MM.1S (cell line): ENCODE measurements at regions not wholly inside any gene's neighbourhood (a gene's known extent, or its start where the extent isn't known, plus 50 kb on each side); places are given as distances from the start of the nearest gene placed in this dataset.

ENCODE experiments used
- DNase-seq: peaks from one replicate; pipeline ENCODE4 v3.0.0-alpha.2; 2015
- H2AFZ ChIP-seq: fragments of 300-600 bp; sonication (generic); 2 replicates; pipeline ENCODE4 v1.6.0; 2016; ENCODE audit warnings: antibody characterized with exemption, low read length
- H3F3A ChIP-seq: fragments of 300-600 bp; sonication (generic); 2 replicates; pipeline ENCODE4 v1.6.1; 2016; ENCODE audit warnings: mild to moderate bottlenecking, antibody characterized with exemption, low read length, moderate library complexity, mixed read lengths; ENCODE audit not compliant: insufficient read depth
- H3K27ac ChIP-seq: fragments of 300-600 bp; sonication (generic); 2 replicates; pipeline ENCODE4 v1.5.1; 2016; ENCODE audit warnings: mild to moderate bottlenecking, low read length
- H3K27me3 ChIP-seq: fragments of 300-600 bp; sonication (generic); replicated peaks from 2 replicates; pipeline ENCODE4 v1.6.0; 2016; ENCODE audit warnings: low read length; ENCODE audit not compliant: insufficient read depth
- H3K36me3 ChIP-seq: fragments of 300-600 bp; sonication (generic); replicated peaks from 2 replicates; pipeline ENCODE4 v1.6.1; 2016; ENCODE audit warnings: mild to moderate bottlenecking, low read length, mixed read lengths; ENCODE audit not compliant: insufficient read depth
- H3K4me1 ChIP-seq: fragments of 300-600 bp; sonication (generic); 2 replicates; pipeline ENCODE4 v1.6.1; 2016; ENCODE audit warnings: low read length, mixed read lengths
- H3K4me2 ChIP-seq: fragments of 300-600 bp; sonication (generic); 2 replicates; pipeline ENCODE4 v1.6.0; 2016; ENCODE audit warnings: low read depth, low read length
- H3K4me3 ChIP-seq: fragments of 300-600 bp; sonication (generic); 2 replicates; pipeline ENCODE4 v1.5.1; 2016; ENCODE audit warnings: low read length, mixed read lengths
- H3K79me2 ChIP-seq: fragments of 300-600 bp; sonication (generic); 2 replicates; pipeline ENCODE4 v1.6.1; 2016; ENCODE audit warnings: mixed run types, low read length, mixed read lengths
- H3K9ac ChIP-seq: fragments of 300-600 bp; sonication (generic); 2 replicates; pipeline ENCODE4 v1.6.1; 2016; ENCODE audit warnings: low read length, mixed read lengths
- H3K9me2 ChIP-seq: fragments of 300-600 bp; sonication (generic); replicated peaks from 2 replicates; pipeline ENCODE4 v1.6.1; 2016; ENCODE audit warnings: mild to moderate bottlenecking, low read length, mixed read lengths; ENCODE audit not compliant: insufficient read depth
- H3K9me3 ChIP-seq: fragments of 300-600 bp; sonication (generic); replicated peaks from 2 replicates; pipeline ENCODE4 v1.6.1; 2016; ENCODE audit warnings: mild to moderate bottlenecking, low read length, mixed read lengths; ENCODE audit not compliant: insufficient read depth
- H4K20me1 ChIP-seq: fragments of 300-600 bp; sonication (generic); 2 replicates; pipeline ENCODE4 v1.6.1; 2016; ENCODE audit warnings: mild to moderate bottlenecking, low read length, moderate library complexity, mixed read lengths; ENCODE audit not compliant: insufficient read depth
- EZH2 ChIP-seq: fragments of 300-600 bp; sonication (generic); optimal IDR thresholded peaks from 2 replicates; pipeline ENCODE3; 2017; ENCODE audit warnings: low read depth, mild to moderate bottlenecking, antibody characterized with exemption, low read length, mixed read lengths
- EZH2phosphoT487 ChIP-seq: fragments of 300-600 bp; sonication (generic); IDR thresholded peaks from 2 replicates; pipeline ENCODE4 v1.6.1; 2018; ENCODE audit warnings: antibody characterized with exemption, low read length
- TF ChIP-seq, protein P1 (sequence below): fragments of 300-600 bp; sonication (generic); IDR thresholded peaks from 2 replicates; pipeline ENCODE4 v1.5.1; 2016; ENCODE audit warnings: antibody characterized with exemption, low read length, mixed read lengths

DNA sequence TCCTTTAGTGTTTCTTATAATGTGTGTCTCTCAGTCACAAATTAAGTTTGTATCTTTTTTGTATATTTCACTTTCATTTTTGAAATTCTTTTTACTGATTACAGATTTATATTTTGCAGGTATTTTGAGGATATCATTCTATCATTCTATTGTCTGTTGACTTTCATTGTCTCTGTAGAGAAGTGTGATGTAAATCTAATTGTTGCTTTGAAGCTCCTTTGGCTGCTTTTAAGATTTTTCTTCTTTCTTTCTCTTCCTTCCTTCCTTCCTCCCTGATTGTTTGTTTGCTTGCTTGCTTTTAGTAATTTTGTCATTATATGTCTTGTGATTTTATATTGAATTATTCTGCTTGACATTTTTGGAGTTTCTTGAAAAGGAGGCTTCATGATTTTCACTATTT, 75.3 kb upstream of the MAST4 start:
- no peak for TF ChIP-seq EZH2
- TF ChIP-seq EZH2phosphoT487: no peak
- TF ChIP-seq, protein P1, sequence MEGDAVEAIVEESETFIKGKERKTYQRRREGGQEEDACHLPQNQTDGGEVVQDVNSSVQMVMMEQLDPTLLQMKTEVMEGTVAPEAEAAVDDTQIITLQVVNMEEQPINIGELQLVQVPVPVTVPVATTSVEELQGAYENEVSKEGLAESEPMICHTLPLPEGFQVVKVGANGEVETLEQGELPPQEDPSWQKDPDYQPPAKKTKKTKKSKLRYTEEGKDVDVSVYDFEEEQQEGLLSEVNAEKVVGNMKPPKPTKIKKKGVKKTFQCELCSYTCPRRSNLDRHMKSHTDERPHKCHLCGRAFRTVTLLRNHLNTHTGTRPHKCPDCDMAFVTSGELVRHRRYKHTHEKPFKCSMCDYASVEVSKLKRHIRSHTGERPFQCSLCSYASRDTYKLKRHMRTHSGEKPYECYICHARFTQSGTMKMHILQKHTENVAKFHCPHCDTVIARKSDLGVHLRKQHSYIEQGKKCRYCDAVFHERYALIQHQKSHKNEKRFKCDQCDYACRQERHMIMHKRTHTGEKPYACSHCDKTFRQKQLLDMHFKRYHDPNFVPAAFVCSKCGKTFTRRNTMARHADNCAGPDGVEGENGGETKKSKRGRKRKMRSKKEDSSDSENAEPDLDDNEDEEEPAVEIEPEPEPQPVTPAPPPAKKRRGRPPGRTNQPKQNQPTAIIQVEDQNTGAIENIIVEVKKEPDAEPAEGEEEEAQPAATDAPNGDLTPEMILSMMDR: no peak
- Histone ChIP-seq H3K4me2 (no peak overlapping the region), H4K20me1 (no peaks in the 10 kb centered on the region), H3K27me3 (no peaks in the 10 kb centered on the region), H2AFZ (no peak overlapping the region), H3K79me2 (no peaks in the 10 kb centered on the region), H3K36me3 (no peaks in the 10 kb centered on the region), H3F3A (no peaks in the 10 kb centered on the region), H3K9me2 (no peaks in the 10 kb centered on the region), H3K27ac (no peak overlapping the region), H3K9me3 (no peaks in the 10 kb centered on the region), H3K9ac (no peak overlapping the region), H3K4me3 (no peak overlapping the region), H3K4me1 (no peaks in the 10 kb centered on the region)
- DNase-seq: no peak

GRCh38 chr5:66527478-66528035, 68.6 kb upstream of the MAST4 start:
- no peak for DNase-seq
- Histone ChIP-seq H3K27ac (no peak overlapping the region), H3K4me1 (no peaks in the 10 kb centered on the region)

DNA sequence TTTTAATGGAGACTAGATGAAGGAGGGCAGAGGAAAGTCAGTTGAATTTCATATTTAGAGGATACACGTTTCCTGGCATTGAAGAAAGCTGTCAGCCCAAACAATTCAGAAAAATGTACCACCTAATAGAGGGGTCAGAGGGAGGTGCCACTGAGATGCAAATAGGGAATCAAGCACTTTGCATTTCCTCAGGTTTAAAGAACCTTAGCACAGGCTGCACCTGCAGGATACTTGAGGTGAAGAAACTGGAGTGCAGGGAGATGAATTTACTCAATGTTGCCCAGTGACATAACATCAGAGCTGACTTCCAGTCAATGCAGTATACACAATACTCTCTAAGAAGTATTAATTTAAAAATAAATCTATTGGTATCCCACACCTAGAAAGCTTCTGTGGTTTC, 67.0 kb upstream of the MAST4 start:
- Histone ChIP-seq H3K9me2 (no peaks in the 10 kb centered on the region), H3F3A (no peaks in the 10 kb centered on the region), H3K27me3 (no peaks in the 10 kb centered on the region), H3K9me3 (no peaks in the 10 kb centered on the region), H3K4me3 (no peak overlapping the region), H3K36me3 (no peaks in the 10 kb centered on the region), H4K20me1 (no peaks in the 10 kb centered on the region), H3K27ac (no peak overlapping the region), H3K9ac (no peak overlapping the region), H3K79me2 (no peaks in the 10 kb centered on the region), H3K4me2 (no peak overlapping the region), H3K4me1 (no peaks in the 10 kb centered on the region), H2AFZ (no peak overlapping the region)
- no peak for DNase-seq
- no peak for TF ChIP-seq EZH2
- no peak for TF ChIP-seq EZH2phosphoT487
- TF ChIP-seq, protein P1: no peak

More at GRCh38 chr5:66527478-66528035, 68.6 kb upstream of the MAST4 start:
- no peaks in the 10 kb centered on the region for H3K27me3 ChIP-seq
- H3K4me3 ChIP-seq: no peak overlapping the region
- no peaks in the 10 kb centered on the region for H3F3A ChIP-seq
- H3K36me3 ChIP-seq: no peaks in the 10 kb centered on the region
- no peaks in the 10 kb centered on the region for H3K79me2 ChIP-seq
- TF ChIP-seq, protein P1: no peak
- TF ChIP-seq EZH2phosphoT487: no peak
- no peak for TF ChIP-seq EZH2
- no peak overlapping the region for H3K9ac ChIP-seq
- no peaks in the 10 kb centered on the region for H3K9me2 ChIP-seq
- no peak overlapping the region for H2AFZ ChIP-seq
- no peak overlapping the region for H3K4me2 ChIP-seq
- H3K9me3 ChIP-seq: no peaks in the 10 kb centered on the region
- no peaks in the 10 kb centered on the region for H4K20me1 ChIP-seq
